C4-2B (cell line): ENCODE measurements at regions not wholly inside any gene's neighbourhood (a gene's known extent, or its start where the extent isn't known, plus 50 kb on each side); places are given as distances from the start of the nearest gene placed in this dataset.

Experiments
- CTCF ChIP-seq: fragments of 450-650 bp; conservative IDR thresholded peaks from 2 replicates; pipeline ENCODE4 v1.5.1; 2017; ENCODE audit warnings: mild to moderate bottlenecking
- ZFX ChIP-seq: fragments of 450-650 bp; IDR thresholded peaks from 2 replicates; pipeline ENCODE4 v1.6.1; 2017

GRCh38 chr22:48307931-48308330 lies 1519.7 kb downstream of the BRD1 start:
- TF ChIP-seq CTCF = no peak
- no peak for TF ChIP-seq ZFX
